Common myeloid progenitor, CD34-positive (primary cell): ENCODE measurements at regions not wholly inside any gene's neighbourhood (a gene's known extent, or its start where the extent isn't known, plus 50 kb on each side); places are given as distances from the start of the nearest gene placed in this dataset.

Experiments
- CTCF ChIA-PET: fragments of 350-600 bp; sonication (Branson Sonifier 250); formaldehyde crosslinking; loops from one replicate; lab custom pipeline; 2021; ENCODE audit warnings: antibody characterized with exemption; lab: Charles Lee
- POLR2A ChIA-PET: fragments of 350-600 bp; sonication (Branson Sonifier 250); formaldehyde crosslinking; loops from one replicate; lab custom pipeline; 2021; ENCODE audit warnings: antibody characterized with exemption; lab: Charles Lee
- DNase-seq, 3 donors: peaks; one replicate each; pipeline versions ENCODE4 v3.0.0 to v3.0.0-alpha.2; 2013
- H3K27ac ChIP-seq, 2 experiments: 1 replicate in 1 of 2; 2 replicates in 1 of 2; pipeline ENCODE4 v1.7.0; 2013; ENCODE audit warnings: inconsistent platforms in 2 of 2, low read length in 2 of 2, mild to moderate bottlenecking in 2 of 2, low read depth in 1 of 2, moderate library complexity in 1 of 2; ENCODE audit not compliant: severe bottlenecking in 2 of 2, insufficient read depth in 1 of 2, poor library complexity in 1 of 2
- H3K27me3 ChIP-seq, 5 experiments: replicated peaks in 2 of 5; 1 replicate in 3 of 5; 2 replicates in 2 of 5; pipeline versions ENCODE4 v1.6.1 to v1.7.0; 2013; ENCODE audit warnings: low read length in 4 of 5, mild to moderate bottlenecking in 2 of 5, moderate library complexity in 2 of 5, inconsistent platforms in 1 of 5; ENCODE audit not compliant: insufficient read depth in 5 of 5, control insufficient read depth in 4 of 5
- H3K36me3 ChIP-seq, 4 experiments: 1 replicate in 2 of 4; 2 replicates in 2 of 4; pipeline versions ENCODE4 v1.6.1 to v1.7.0; 2013; ENCODE audit warnings: low read length in 3 of 4, control low read depth in 1 of 4, mild to moderate bottlenecking in 1 of 4; ENCODE audit not compliant: control insufficient read depth in 4 of 4, insufficient read depth in 4 of 4
- H3K4me1 ChIP-seq, 4 experiments: 1 replicate in 3 of 4; 2 replicates in 1 of 4; pipeline versions ENCODE4 v1.6.1 to v1.7.1; 2013; ENCODE audit warnings: low read length in 3 of 4, mild to moderate bottlenecking in 3 of 4, control low read depth in 1 of 4, inconsistent platforms in 1 of 4, moderate library complexity in 1 of 4; ENCODE audit not compliant: control insufficient read depth in 4 of 4, insufficient read depth in 4 of 4; ENCODE audit errors: control extremely low read depth in 1 of 4
- H3K4me3 ChIP-seq, 7 experiments: 1 replicate in 4 of 7; 2 replicates in 3 of 7; pipeline versions ENCODE4 v1.5.1 to v1.7.0; 2013; ENCODE audit warnings: mild to moderate bottlenecking in 7 of 7, low read length in 6 of 7, moderate library complexity in 6 of 7, inconsistent platforms in 2 of 7, low read depth in 2 of 7, control low read depth in 1 of 7; ENCODE audit not compliant: insufficient read depth in 4 of 7, control insufficient read depth in 1 of 7; ENCODE audit errors: extremely low read depth in 1 of 7
- H3K9me3 ChIP-seq, 5 experiments: 1 replicate in 4 of 5; 2 replicates in 1 of 5; pipeline versions ENCODE4 v1.6.1 to v1.7.1; 2013; ENCODE audit warnings: low read length in 4 of 5, mild to moderate bottlenecking in 2 of 5, inconsistent platforms in 1 of 5, low read depth in 1 of 5, moderate library complexity in 1 of 5; ENCODE audit not compliant: control insufficient read depth in 4 of 5, insufficient read depth in 2 of 5; ENCODE audit errors: control extremely low read depth in 1 of 5
- WGBS: methylation state at CpG from one replicate; pipeline ENCODE4 v1.1.5; 2013; ENCODE audit not compliant: insufficient coverage; 5-methylcytosine and 5-hydroxymethylcytosine counted together

- POLR2A ChIA-PET, result no interaction called here
- no peak overlapping the region for H3K4me3 ChIP-seq
- DNase-seq, result no peak
- no peaks in the 10 kb centered on the region for H3K27me3 ChIP-seq
- no peaks in the 10 kb centered on the region for H3K36me3 ChIP-seq
- H3K4me1 ChIP-seq, result no peaks in the 10 kb centered on the region
- no peaks in the 10 kb centered on the region for H3K9me3 ChIP-seq
- no peak overlapping the region for H3K27ac ChIP-seq
- no CpG with 5 or more reads among the region's 1 CpG for WGBS
- CTCF ChIA-PET, result no interaction called here
Measured at GRCh38 chr4:141439223-141439622, 197.2 kb upstream of the IL15 start.

- no peak for DNase-seq
- WGBS, result 100% methylated on average over 1 of the region's 1 CpG
- no peak overlapping the region for H3K27ac ChIP-seq
- H3K36me3 ChIP-seq, result no peaks in the 10 kb centered on the region
- H3K27me3 ChIP-seq, result no peaks in the 10 kb centered on the region
- ChIA-PET CTCF (no interaction called here), POLR2A (no interaction called here)
- H3K4me3 ChIP-seq, result no peak overlapping the region
- no peaks in the 10 kb centered on the region for H3K4me1 ChIP-seq
- H3K9me3 ChIP-seq, result peaks cover 0 to 2% (median 0%) of the 10 kb centered on the region in 5 experiments
Measured at GRCh38 chr4:141447761-141448160, 188.6 kb upstream of the IL15 start.

GRCh38 chr4:141448490-141448889, 187.9 kb upstream of the IL15 start:
- Histone ChIP-seq H3K27me3 (no peaks in the 10 kb centered on the region), H3K4me1 (no peaks in the 10 kb centered on the region), H3K4me3 (no peak overlapping the region), H3K36me3 (no peaks in the 10 kb centered on the region), H3K9me3 (peaks cover 0 to 2% (median 0%) of the 10 kb centered on the region in 5 experiments), H3K27ac (no peak overlapping the region)
- no CpG with 5 or more reads among the region's 2 CpGs for WGBS
- POLR2A ChIA-PET, result no interaction called here
- no peak for DNase-seq
- CTCF ChIA-PET, result no interaction called here

DNA sequence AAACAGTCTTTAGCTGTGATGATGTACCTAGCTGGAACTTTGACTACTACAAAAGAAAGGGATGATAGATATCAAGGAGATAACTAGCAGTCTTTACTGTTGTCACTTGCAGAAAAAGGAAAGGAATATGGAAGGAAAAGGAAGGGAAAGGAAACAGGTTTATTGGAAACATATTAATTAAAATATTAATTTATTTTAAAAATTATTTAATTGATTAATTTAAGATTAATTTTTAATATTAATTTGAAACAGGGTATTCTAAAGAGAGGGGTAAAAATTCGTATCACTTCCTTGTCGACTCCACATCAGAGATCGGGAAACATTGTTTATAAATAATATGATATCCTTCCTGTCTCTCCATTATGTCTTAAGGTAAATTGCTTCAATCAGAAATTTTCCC, 186.5 kb upstream of the IL15 start:
- no peak for DNase-seq
- no peak overlapping the region for H3K4me3 ChIP-seq
- CTCF ChIA-PET, result no interaction called here
- no CpG with 5 or more reads among the region's 3 CpGs for WGBS
- H3K36me3 ChIP-seq, result no peaks in the 10 kb centered on the region
- POLR2A ChIA-PET, result no interaction called here
- H3K27ac ChIP-seq, result no peak overlapping the region
- H3K9me3 ChIP-seq, result peaks cover 0 to 2% (median 0%) of the 10 kb centered on the region in 5 experiments
- no peaks in the 10 kb centered on the region for H3K27me3 ChIP-seq
- no peaks in the 10 kb centered on the region for H3K4me1 ChIP-seq

DNA sequence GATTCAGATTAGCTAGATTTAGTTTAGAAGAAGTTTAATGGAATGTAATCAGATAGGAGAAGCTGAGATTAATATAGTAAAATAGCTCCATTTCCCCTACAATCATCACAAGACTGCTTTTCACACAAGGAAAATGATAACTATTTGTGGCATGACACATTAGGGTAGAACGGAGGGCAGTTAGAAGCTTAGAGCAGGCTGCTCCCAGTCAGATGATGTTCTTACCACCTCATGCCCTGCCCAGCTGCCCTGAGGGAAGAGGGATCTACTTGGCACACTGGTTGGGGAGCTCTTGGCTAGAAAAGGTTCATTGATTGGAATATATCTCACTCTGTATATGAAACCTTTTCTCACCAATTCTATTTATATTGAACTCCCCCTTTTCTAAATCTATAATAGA, 180.7 kb upstream of the IL15 start:
- 100% methylated on average over 1 of the region's 1 CpG for WGBS
- H3K27me3 ChIP-seq, result no peaks in the 10 kb centered on the region
- H3K4me1 ChIP-seq, result peaks cover 0 to 7% (median 3%) of the 10 kb centered on the region in 4 experiments
- peaks cover 0 to 2% (median 0%) of the 10 kb centered on the region in 5 experiments for H3K9me3 ChIP-seq
- no peaks in the 10 kb centered on the region for H3K36me3 ChIP-seq
- H3K27ac ChIP-seq, result no peak overlapping the region
- H3K4me3 ChIP-seq, result no peak overlapping the region
- CTCF ChIA-PET, result no interaction called here
- POLR2A ChIA-PET, result no interaction called here
- no peak for DNase-seq

- POLR2A ChIA-PET, result no interaction called here
- H3K27me3 ChIP-seq, result no peaks in the 10 kb centered on the region
- WGBS, result no CpG with 5 or more reads among the region's 1 CpG
Measured at GRCh38 chr4:141457653-141458052, 178.7 kb upstream of the IL15 start.

DNA sequence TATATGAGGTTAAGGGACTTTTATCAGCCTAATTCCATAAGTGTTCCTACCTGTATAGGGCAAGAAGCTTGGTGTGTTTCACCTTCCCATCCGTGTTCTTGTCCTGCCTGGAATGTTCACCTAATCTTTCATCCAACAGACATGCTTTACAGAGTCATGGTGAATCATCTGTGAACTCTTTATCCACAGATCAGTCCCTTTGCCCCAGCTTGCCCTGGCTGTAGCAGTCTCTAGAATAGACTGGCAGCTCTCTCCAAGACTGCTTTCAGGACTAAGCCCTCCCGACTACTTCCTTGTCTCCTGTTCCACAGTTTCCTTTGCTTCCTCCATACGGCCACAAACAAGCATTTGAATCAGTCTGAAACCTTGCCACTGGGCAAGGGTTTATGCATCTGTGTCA, 177.9 kb upstream of the IL15 start:
- Histone ChIP-seq H3K4me1 (peaks cover 0 to 7% (median 3%) of the 10 kb centered on the region in 4 experiments), H3K27ac (no peak overlapping the region), H3K4me3 (no peak overlapping the region), H3K36me3 (no peaks in the 10 kb centered on the region), H3K9me3 (no peaks in the 10 kb centered on the region), H3K27me3 (no peaks in the 10 kb centered on the region)
- WGBS, result 21% methylated on average over 3 of the region's 3 CpGs
- POLR2A ChIA-PET, result interaction anchor here (0.6 kb wide), 1 partner anchor 133 kb away, joined by 4 read pairs; no protein-coding TSS in a partner anchor
- CTCF ChIA-PET, result no interaction called here
- DNase-seq, result peak; percentile 4 to 27 (median 26)

More at GRCh38 chr4:141457653-141458052, 178.7 kb upstream of the IL15 start:
- H3K4me3 ChIP-seq, result no peak overlapping the region
- no peaks in the 10 kb centered on the region for H3K9me3 ChIP-seq
- CTCF ChIA-PET, result no interaction called here
- no peak for DNase-seq
- H3K27ac ChIP-seq, result no peak overlapping the region
- peaks cover 0 to 7% (median 3%) of the 10 kb centered on the region in 4 experiments for H3K4me1 ChIP-seq
- H3K36me3 ChIP-seq, result no peaks in the 10 kb centered on the region
